ENCODE measurements at regions not wholly inside any gene's neighbourhood (a gene's known extent, or its start where the extent isn't known, plus 50 kb on each side); places are given as distances from the start of the nearest gene placed in this dataset.

DNA sequence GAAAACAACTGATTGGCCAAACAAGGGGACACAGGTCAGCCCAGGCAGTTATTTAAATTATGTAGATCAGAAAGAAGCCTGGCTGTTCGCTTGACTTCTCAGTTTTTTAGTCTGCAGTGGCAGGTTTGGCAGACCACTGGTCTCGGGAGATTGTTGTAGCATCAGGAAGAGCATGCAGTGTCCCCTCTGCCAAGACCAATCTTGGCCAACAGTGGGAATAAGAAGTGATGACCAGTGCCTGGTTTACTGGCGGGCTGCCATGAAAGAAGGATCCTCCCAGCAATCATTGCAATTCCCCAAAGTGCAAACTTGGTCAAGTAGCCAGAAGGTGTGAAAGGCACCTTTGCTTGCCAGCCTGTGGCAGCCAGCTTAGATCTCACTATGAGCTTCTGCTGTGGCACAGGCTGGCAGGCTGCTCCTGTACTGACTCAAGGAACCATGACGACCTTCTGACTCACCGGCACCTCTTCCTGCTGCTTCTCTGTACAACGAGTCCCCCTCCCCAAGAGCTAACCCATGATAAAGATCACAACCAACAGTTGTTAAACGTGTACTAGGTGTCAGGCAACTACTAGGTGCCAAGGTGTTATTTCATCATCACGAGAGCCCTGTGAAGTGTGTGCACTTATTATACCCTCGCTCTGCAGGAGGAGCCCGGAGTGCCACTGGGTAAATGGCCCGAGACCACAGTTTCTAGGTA is 76.8 kb upstream of the DUSP22 start:
- Histone ChIP-seq H4K20me1 (ENCODE audit: insufficient read depth, low read length) (no peaks in the 10 kb centered on the region), H3K4me1 (ENCODE audit: low read length) (peaks cover 89% of the 10 kb centered on the region), H3K9me3 (ENCODE audit: insufficient read depth, low read length) (peaks cover 4% of the 10 kb centered on the region; the same call in 1 of the 2 replicates), H3K4me3 (ENCODE audit: low read length) (peak overlapping the region; percentile 43; the same call in 1 of the 2 replicates), H3K27me3 (ENCODE audit: low read depth, low read length) (no peaks in the 10 kb centered on the region), H3K79me2 (ENCODE audit: low read length) (no peaks in the 10 kb centered on the region), H2AFZ (ENCODE audit: low read depth, low read length) (no peak overlapping the region), H3K36me3 (replicated peaks; ENCODE audit: low read depth, low read length) (peaks cover 24% of the 10 kb centered on the region), H3K9ac (ENCODE audit: low read length) (peak overlapping the region; percentile 98), H3K4me2 (ENCODE audit: low read length) (peak overlapping the region; percentile 77), H3K27ac (ENCODE audit: low read length) (peak overlapping the region; percentile 100)
- TF ChIP-seq EZH2phosphoT487 (IDR thresholded peaks at IDR 0.05; ENCODE audit: low read depth) = no peak
- TF ChIP-seq CTCF (IDR thresholded peaks at IDR 0.05; ENCODE audit: low read depth, low read length) = no peak

- Histone ChIP-seq H3K27ac (ENCODE audit: low read length) (peak overlapping the region; percentile 100), H4K20me1 (ENCODE audit: insufficient read depth, low read length) (no peaks in the 10 kb centered on the region), H3K9ac (ENCODE audit: low read length) (peak overlapping the region; percentile 98), H3K4me2 (ENCODE audit: low read length) (peak overlapping the region; percentile 77), H3K9me3 (ENCODE audit: insufficient read depth, low read length) (peaks cover 4% of the 10 kb centered on the region; the same call in 1 of the 2 replicates), H3K27me3 (ENCODE audit: low read depth, low read length) (no peaks in the 10 kb centered on the region), H2AFZ (ENCODE audit: low read depth, low read length) (no peak overlapping the region), H3K4me1 (ENCODE audit: low read length) (peaks cover 89% of the 10 kb centered on the region), H3K36me3 (replicated peaks; ENCODE audit: low read depth, low read length) (peaks cover 24% of the 10 kb centered on the region), H3K79me2 (ENCODE audit: low read length) (no peaks in the 10 kb centered on the region), H3K4me3 (ENCODE audit: low read length) (peak overlapping the region; percentile 60)
- TF ChIP-seq CTCF (IDR thresholded peaks at IDR 0.05; ENCODE audit: low read depth, low read length) (peak; percentile 73), EZH2phosphoT487 (IDR thresholded peaks at IDR 0.05; ENCODE audit: low read depth) (no peak)
These were observed 75.1 kb upstream of the DUSP22 start for GRCh38 chr6:217048-217659.

DNA sequence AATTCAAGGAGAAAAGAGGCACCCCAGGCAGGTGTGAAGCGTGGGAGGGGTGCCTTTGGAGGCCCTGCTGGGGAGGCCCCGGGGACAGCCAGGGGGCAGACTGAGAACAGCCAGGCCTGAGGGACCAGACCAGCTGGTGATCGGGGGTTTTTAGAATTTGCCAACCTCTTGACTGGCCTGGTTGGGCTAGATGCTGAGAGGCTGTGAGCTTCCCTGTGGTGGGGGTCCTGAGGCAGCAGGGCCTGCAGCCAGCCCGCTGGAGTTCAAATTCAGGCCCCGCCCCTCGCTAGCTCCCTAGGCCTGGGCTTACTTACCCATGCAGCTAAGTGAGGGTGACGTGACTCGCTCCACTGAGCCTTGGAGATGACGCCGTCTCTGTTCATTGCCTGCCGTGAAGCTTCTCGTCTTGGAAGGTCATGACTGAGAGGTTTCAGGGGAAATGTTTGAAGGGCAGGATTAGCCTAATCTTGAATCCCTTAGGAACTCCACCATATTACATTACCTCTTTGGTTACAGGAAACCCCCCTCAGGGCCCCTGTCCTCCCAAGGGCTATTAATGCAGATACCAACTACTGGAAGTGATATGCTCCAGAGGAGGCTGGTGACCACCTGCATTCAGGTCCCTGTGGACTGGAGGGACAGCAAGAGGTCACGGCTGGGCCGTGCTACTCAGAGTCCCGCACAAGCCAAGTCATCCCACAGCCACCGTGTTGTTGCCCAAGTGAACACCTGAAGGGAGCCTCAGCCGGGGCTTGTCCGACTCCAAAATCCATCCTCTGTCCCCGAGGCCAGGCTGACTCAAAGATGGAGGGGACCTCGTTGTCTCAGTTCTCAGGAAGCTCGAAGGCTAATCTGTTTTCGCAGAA is 73.9 kb upstream of the DUSP22 start:
- H2AFZ ChIP-seq (ENCODE audit: low read depth, low read length) = no peak overlapping the region
- peak overlapping the region; percentile 60 for H3K4me3 ChIP-seq (ENCODE audit: low read length)
- H3K9me3 ChIP-seq (ENCODE audit: insufficient read depth, low read length) = peaks cover 4% of the 10 kb centered on the region; the same call in 1 of the 2 replicates
- H3K36me3 ChIP-seq (replicated peaks; ENCODE audit: low read depth, low read length) = peaks cover 16% of the 10 kb centered on the region
- no peak for TF ChIP-seq EZH2phosphoT487 (IDR thresholded peaks at IDR 0.05; ENCODE audit: low read depth)
- peak; percentile 21; the same call in 1 of the 2 replicates for TF ChIP-seq CTCF (IDR thresholded peaks at IDR 0.05; ENCODE audit: low read depth, low read length)
- peaks cover 3% of the 10 kb centered on the region for H3K79me2 ChIP-seq (ENCODE audit: low read length)
- peak overlapping the region; percentile 77 for H3K4me2 ChIP-seq (ENCODE audit: low read length)
- H4K20me1 ChIP-seq (ENCODE audit: insufficient read depth, low read length) = no peaks in the 10 kb centered on the region
- peak overlapping the region; percentile 100 for H3K27ac ChIP-seq (ENCODE audit: low read length)
- peak overlapping the region; percentile 98 for H3K9ac ChIP-seq (ENCODE audit: low read length)
- H3K27me3 ChIP-seq (ENCODE audit: low read depth, low read length) = no peaks in the 10 kb centered on the region
- peaks cover 91% of the 10 kb centered on the region for H3K4me1 ChIP-seq (ENCODE audit: low read length)
